ENCODE measurements at regions not wholly inside any gene's neighbourhood (a gene's known extent, or its start where the extent isn't known, plus 50 kb on each side); places are given as distances from the start of the nearest gene placed in this dataset.

GRCh38 chr11:112871909-112872500 is 89.2 kb upstream of the NCAM1 start:
- H3K27me3 ChIP-seq (ENCODE audit: insufficient read depth, low read length): peaks cover 22% of the 10 kb centered on the region
- H4K20me1 ChIP-seq (ENCODE audit: insufficient read depth): no peaks in the 10 kb centered on the region; the same call in 1 of the 2 replicates
- no peaks in the 10 kb centered on the region for H3K36me3 ChIP-seq (ENCODE audit: control insufficient read depth in 1 of 2, insufficient read depth in 2 of 2, low read length in 2 of 2)
- no peak overlapping the region for H2AFZ ChIP-seq (ENCODE audit: low read depth, low read length, poor library complexity, severe bottlenecking)
- no peaks in the 10 kb centered on the region for H3K79me2 ChIP-seq (ENCODE audit: insufficient read depth, low read length)
- RAD21 ChIA-PET (ENCODE audit: low non-redundant PET in 1 of 2, low total read pairs in 2 of 2, uncharacterized antibody in 2 of 2, unreplicated experiment in 2 of 2): no interaction called here
- intact Hi-C loops (cut with micrococcal nuclease): no loop called here
- POLR2A ChIA-PET: no interaction called here
- DNase-seq (ENCODE audit: low read depth, low spot score) (no peak), ATAC-seq (no peak)
- H3K9me2 ChIP-seq (ENCODE audit: insufficient read depth): no peaks in the 10 kb centered on the region
- CTCF ChIA-PET: no interaction called here
- H3K27ac ChIP-seq (ENCODE audit: low read depth, low read length): no peak overlapping the region
- H3K9ac ChIP-seq (ENCODE audit: low read length): no peak overlapping the region
- no peaks in the 10 kb centered on the region for H3K9me3 ChIP-seq (ENCODE audit: control insufficient read depth in 1 of 2, insufficient read depth in 1 of 2, low read depth in 1 of 2, low read length in 2 of 2)
- H3K4me3 ChIP-seq (replicated peaks in 1 of 2; ENCODE audit: low read depth in 1 of 2, low read length in 2 of 2): no peak overlapping the region
- no TSS peak for BruUV-seq (replicated peaks)
- no peak for TF ChIP-seq POLR2AphosphoS5 (IDR thresholded peaks at IDR 0.05; ENCODE audit: low read depth, low read length)
- no peak for TF ChIP-seq ELF1 (IDR thresholded peaks at IDR 0.05; ENCODE audit: borderline replicate concordance, low read depth)
- TF ChIP-seq ZNF274 (IDR thresholded peaks at IDR 0.05; ENCODE audit: low read depth, low read length): no peak
- no peak for TF ChIP-seq RAD21 (IDR thresholded peaks at IDR 0.05; ENCODE audit: low read depth)
- TF ChIP-seq JUND (IDR thresholded peaks at IDR 0.05): no peak
- no peak for TF ChIP-seq SRF (IDR thresholded peaks at IDR 0.05; ENCODE audit: low read depth)
- no peak for TF ChIP-seq POLR2A (IDR thresholded peaks at IDR 0.05; ENCODE audit: borderline replicate concordance, extremely low read depth, insufficient read depth, insufficient read length)
- no peak for TF ChIP-seq ZBTB33 (IDR thresholded peaks at IDR 0.05; ENCODE audit: extremely low read depth, insufficient replicate concordance, low read length)
- no peak for TF ChIP-seq ZFX (IDR thresholded peaks at IDR 0.05)
- no peak for TF ChIP-seq CTCF (IDR thresholded peaks at IDR 0.05 in 2 of 3, conservative IDR thresholded peaks at IDR 0.05 in 1 of 3; ENCODE audit: borderline replicate concordance in 1 of 3, insufficient read depth in 1 of 3, low read depth in 2 of 3, low read length in 2 of 3)
- no peak for TF ChIP-seq CBX3 (IDR thresholded peaks at IDR 0.05; ENCODE audit: low read depth)
- no peak for TF ChIP-seq YY1 (IDR thresholded peaks at IDR 0.05; ENCODE audit: extremely low read depth, insufficient replicate concordance, low read depth, low read length)
- TF ChIP-seq TCF7L2 (IDR thresholded peaks at IDR 0.05; ENCODE audit: borderline replicate concordance, extremely low read depth, insufficient read depth, insufficient read length): no peak
- TF ChIP-seq FOSL1 (IDR thresholded peaks at IDR 0.05; ENCODE audit: low read depth): no peak
- no peak for TF ChIP-seq SP1 (IDR thresholded peaks at IDR 0.05; ENCODE audit: low read depth)
- no peak for TF ChIP-seq MAX (IDR thresholded peaks at IDR 0.05)
- no peak for TF ChIP-seq ATF3 (IDR thresholded peaks at IDR 0.05)
- no peak overlapping the region for H3K4me2 ChIP-seq (ENCODE audit: low read length)
- H3K4me1 ChIP-seq (ENCODE audit: control insufficient read depth in 1 of 2, insufficient read depth in 2 of 2, low read length in 2 of 2): no peaks in the 10 kb centered on the region

Measured in HCT116 (cell line).